Effector memory CD4-positive, alpha-beta T cell (primary cell): ENCODE measurements at regions not wholly inside any gene's neighbourhood (a gene's known extent, or its start where the extent isn't known, plus 50 kb on each side); places are given as distances from the start of the nearest gene placed in this dataset.

Source experiments
- DNase-seq, 3 donors: peaks; one replicate each; pipeline ENCODE4 v3.0.0-alpha.2; 2020
- H3K27ac ChIP-seq: 2 replicates; pipeline ENCODE4 v1.7.0; 2013; ENCODE audit warnings: mild to moderate bottlenecking, low read length, moderate library complexity; ENCODE audit not compliant: insufficient read depth, poor library complexity, severe bottlenecking
- H3K27me3 ChIP-seq: replicated peaks from 2 replicates; pipeline ENCODE4 v1.7.0; 2013; ENCODE audit warnings: mild to moderate bottlenecking, low read length; ENCODE audit not compliant: insufficient read depth, control insufficient read depth, poor library complexity, severe bottlenecking
- H3K36me3 ChIP-seq: 2 replicates; pipeline ENCODE4 v1.7.0; 2013; ENCODE audit warnings: mild to moderate bottlenecking, low read length, moderate library complexity; ENCODE audit not compliant: control insufficient read depth, insufficient read depth
- H3K4me1 ChIP-seq: 2 replicates; pipeline ENCODE4 v1.7.0; 2013; ENCODE audit warnings: low read length, mild to moderate bottlenecking; ENCODE audit not compliant: control insufficient read depth, insufficient read depth, poor library complexity, severe bottlenecking
- H3K4me3 ChIP-seq: 2 replicates; pipeline ENCODE4 v1.7.0; 2013; ENCODE audit warnings: low read length, low read depth, mild to moderate bottlenecking; ENCODE audit not compliant: insufficient read depth, poor library complexity, severe bottlenecking
- H3K9me3 ChIP-seq: 2 replicates; pipeline ENCODE4 v1.7.0; 2013; ENCODE audit warnings: mild to moderate bottlenecking, low read length, moderate library complexity; ENCODE audit not compliant: control insufficient read depth

- no peak overlapping the region for H3K4me3 ChIP-seq
- DNase-seq: no peak
- no peaks in the 10 kb centered on the region for H3K27me3 ChIP-seq
- H3K4me1 ChIP-seq: no peaks in the 10 kb centered on the region
- no peaks in the 10 kb centered on the region for H3K9me3 ChIP-seq
- no peak overlapping the region for H3K27ac ChIP-seq
- no peaks in the 10 kb centered on the region for H3K36me3 ChIP-seq
Observed at GRCh38 chr4:83174844-83175414, 60.4 kb upstream of the PLAC8 start.

- no peaks in the 10 kb centered on the region for H3K4me1 ChIP-seq
- H3K4me3 ChIP-seq: no peak overlapping the region
- no peaks in the 10 kb centered on the region for H3K36me3 ChIP-seq
- DNase-seq: no peak
- no peak overlapping the region for H3K27ac ChIP-seq
- no peaks in the 10 kb centered on the region for H3K9me3 ChIP-seq
- H3K27me3 ChIP-seq: no peaks in the 10 kb centered on the region
Observed at GRCh38 chr4:83172371-83172770, 57.8 kb upstream of the PLAC8 start.

GRCh38 chr4:83171436-83172039, 57.0 kb upstream of the PLAC8 start:
- no peaks in the 10 kb centered on the region for H3K36me3 ChIP-seq
- H3K27ac ChIP-seq: no peak overlapping the region
- DNase-seq: no peak
- H3K9me3 ChIP-seq: no peaks in the 10 kb centered on the region
- no peak overlapping the region for H3K4me3 ChIP-seq
- H3K4me1 ChIP-seq: no peaks in the 10 kb centered on the region
- no peaks in the 10 kb centered on the region for H3K27me3 ChIP-seq

GRCh38 chr4:83170952-83171399, 56.4 kb upstream of the PLAC8 start:
- Histone ChIP-seq H3K27ac (no peak overlapping the region), H3K4me1 (no peaks in the 10 kb centered on the region), H3K9me3 (no peaks in the 10 kb centered on the region), H3K27me3 (no peaks in the 10 kb centered on the region), H3K4me3 (no peak overlapping the region), H3K36me3 (no peaks in the 10 kb centered on the region)
- no peak for DNase-seq
